H1 (cell line): ENCODE measurements at regions not wholly inside any gene's neighbourhood (a gene's known extent, or its start where the extent isn't known, plus 50 kb on each side); places are given as distances from the start of the nearest gene placed in this dataset.

Experiments used
- CTCF ChIA-PET: fragments of 300-600 bp; sonication (Branson Sonifier 250); formaldehyde crosslinking; loops from one replicate; lab custom pipeline; 2021; ENCODE audit not compliant: partially characterized antibody; lab: Charles Lee
- POLR2A ChIA-PET: fragments of 300-600 bp; sonication (Branson Sonifier 250); formaldehyde crosslinking; loops from one replicate; lab custom pipeline; 2021; ENCODE audit warnings: inconsistent platforms; ENCODE audit not compliant: partially characterized antibody; lab: Charles Lee
- DNase-seq, 2 experiments: peaks; one replicate each; pipeline versions ENCODE4 v3.0.0 to v3.0.0-alpha.2; 2010 to 2022; ENCODE audit warnings: low spot score in 2 of 2, low read depth in 1 of 2, mixed read lengths in 1 of 2
- FAIRE-seq: peaks from 2 replicates; lab custom pipeline; 2011; peaks lifted over from hg19 to GRCh38; lab: Jason Lieb, UNC
- H2AFZ ChIP-seq: 2 replicates; pipeline ENCODE4 v1.8.1; 2012; ENCODE audit warnings: low read length, inconsistent platforms
- H2AK5ac ChIP-seq: 2 replicates; pipeline ENCODE4 v1.6.1; 2013; ENCODE audit warnings: low read depth, low read length
- H2BK120ac ChIP-seq: replicated peaks from 2 replicates; pipeline ENCODE3; 2013; ENCODE audit warnings: low read depth, low read length, inconsistent platforms
- H2BK12ac ChIP-seq: 2 replicates; pipeline ENCODE4 v1.6.1; 2013; ENCODE audit warnings: low read depth, low read length
- H2BK15ac ChIP-seq: 2 replicates; pipeline ENCODE4 v1.6.1; 2013; ENCODE audit warnings: low read length
- H2BK20ac ChIP-seq: 2 replicates; pipeline ENCODE4 v1.6.1; 2013; ENCODE audit warnings: low read length
- H2BK5ac ChIP-seq: 2 replicates; pipeline ENCODE4 v1.6.1; 2013; ENCODE audit warnings: low read depth, low read length
- H3K14ac ChIP-seq: 2 replicates; pipeline ENCODE4 v1.6.1; 2013; ENCODE audit warnings: inconsistent platforms; ENCODE audit not compliant: insufficient read length
- H3K18ac ChIP-seq: 2 replicates; pipeline ENCODE4 v1.6.1; 2013; ENCODE audit warnings: low read length; ENCODE audit errors: extremely low read depth
- H3K23ac ChIP-seq: 2 replicates; pipeline ENCODE4 v1.6.1; 2013; ENCODE audit warnings: inconsistent platforms; ENCODE audit not compliant: insufficient read length
- H3K23me2 ChIP-seq: 2 replicates; pipeline ENCODE4 v1.6.1; 2013; ENCODE audit warnings: low read depth, low read length
- H3K27ac ChIP-seq: 2 replicates; pipeline ENCODE4 v1.6.1; 2011; ENCODE audit warnings: low read depth, low read length, inconsistent platforms
- H3K27me3 ChIP-seq, 4 experiments: replicated peaks in 1 of 4; 1 replicate in 1 of 4; 2 replicates in 3 of 4; pipeline versions ENCODE4 v1.6.1 to v1.8.1; 2011 to 2013; ENCODE audit warnings: low read length in 3 of 4, mild to moderate bottlenecking in 3 of 4, inconsistent platforms in 2 of 4, mixed read lengths in 2 of 4, moderate library complexity in 1 of 4; ENCODE audit not compliant: control insufficient read depth in 3 of 4, insufficient read depth in 3 of 4; ENCODE audit errors: extremely low read depth in 1 of 4
- H3K36me3 ChIP-seq, 4 experiments: 2 replicates each; pipeline versions ENCODE4 v1.6.1 to v1.8.1; 2011 to 2013; ENCODE audit warnings: mild to moderate bottlenecking in 4 of 4, low read length in 3 of 4, moderate library complexity in 2 of 4, control low read depth in 1 of 4, inconsistent platforms in 1 of 4; ENCODE audit not compliant: insufficient read depth in 4 of 4, control insufficient read depth in 2 of 4
- H3K4ac ChIP-seq: replicated peaks from 2 replicates; pipeline ENCODE3; 2013; ENCODE audit warnings: low read length, low read depth, mixed read lengths, inconsistent platforms; ENCODE audit not compliant: insufficient read length
- H3K4me1 ChIP-seq, 4 experiments: replicated peaks in 1 of 4; 1 replicate in 1 of 4; 2 replicates in 3 of 4; pipeline versions ENCODE4 v1.6.1 to v1.8.1; 2011 to 2013; ENCODE audit warnings: low read length in 3 of 4, inconsistent platforms in 2 of 4, mixed read lengths in 1 of 4; ENCODE audit not compliant: insufficient read depth in 4 of 4, control insufficient read depth in 3 of 4
- H3K4me2 ChIP-seq, 2 experiments: 2 replicates each; pipeline versions ENCODE4 v1.6.1 to v1.8.1; 2011 to 2013; ENCODE audit warnings: low read depth in 2 of 2, low read length in 2 of 2, control low read depth in 1 of 2, inconsistent platforms in 1 of 2, mild to moderate bottlenecking in 1 of 2; ENCODE audit not compliant: insufficient read depth in 1 of 2
- H3K4me3 ChIP-seq, 4 experiments: fragments of 200-600, 300-600 bp in 1 of 4; sonication (generic), shearing (Covaris generic), sonication (Bioruptor Twin) in 1 of 4; 2 replicates each; pipeline versions ENCODE4 v1.5.1 to v1.8.1; 2011 to 2016; ENCODE audit warnings: low read length in 4 of 4, low read depth in 3 of 4, control low read depth in 2 of 4, inconsistent platforms in 2 of 4, mild to moderate bottlenecking in 2 of 4, mixed read lengths in 1 of 4, moderate library complexity in 1 of 4; ENCODE audit not compliant: insufficient read depth in 2 of 4; ENCODE audit errors: extremely low read depth in 1 of 4
- H3K56ac ChIP-seq: replicated peaks from 2 replicates; pipeline ENCODE3; 2013; ENCODE audit warnings: low read depth, mild to moderate bottlenecking, mixed read lengths, low read length, inconsistent platforms; ENCODE audit not compliant: insufficient read length
- H3K79me1 ChIP-seq: 2 replicates; pipeline ENCODE4 v1.6.1; 2013; ENCODE audit warnings: low read depth, low read length, control low read depth
- H3K79me2 ChIP-seq, 2 experiments: 2 replicates each; pipeline versions ENCODE4 v1.6.1 to v1.8.1; 2012 to 2013; ENCODE audit warnings: low read length in 2 of 2, mild to moderate bottlenecking in 2 of 2, inconsistent platforms in 1 of 2; ENCODE audit not compliant: insufficient read depth in 2 of 2, control insufficient read depth in 1 of 2
- H3K9ac ChIP-seq, 4 experiments: replicated peaks in 1 of 4; 1 replicate in 1 of 4; 2 replicates in 3 of 4; pipeline versions ENCODE4 v1.6.1 to v1.8.1; 2011 to 2013; ENCODE audit warnings: low read depth in 3 of 4, low read length in 3 of 4, control low read depth in 2 of 4, mild to moderate bottlenecking in 2 of 4, moderate library complexity in 2 of 4, inconsistent platforms in 1 of 4; ENCODE audit errors: extremely low read depth in 1 of 4
- H3K9me3 ChIP-seq, 2 experiments: 2 replicates each; pipeline versions ENCODE4 v1.6.1 to v1.8.1; 2012 to 2013; ENCODE audit warnings: mild to moderate bottlenecking in 2 of 2, moderate library complexity in 2 of 2, control low read depth in 1 of 2, inconsistent platforms in 1 of 2, low read depth in 1 of 2, low read length in 1 of 2, mixed read lengths in 1 of 2; ENCODE audit not compliant: insufficient read depth in 2 of 2
- H4K20me1 ChIP-seq, 2 experiments: replicated peaks in 1 of 2; 2 replicates each; pipeline versions ENCODE3 to v1.8.1; 2011 to 2013; ENCODE audit warnings: inconsistent platforms in 2 of 2, low read length in 2 of 2, mild to moderate bottlenecking in 1 of 2; ENCODE audit not compliant: insufficient read depth in 2 of 2, control insufficient read depth in 1 of 2
- H4K5ac ChIP-seq: 2 replicates; pipeline ENCODE4 v1.6.1; 2013; ENCODE audit warnings: low read length, low read depth, mixed read lengths, inconsistent platforms; ENCODE audit not compliant: insufficient read length
- H4K8ac ChIP-seq: 2 replicates; pipeline ENCODE4 v1.8.0; 2013; ENCODE audit warnings: mild to moderate bottlenecking, moderate library complexity, low read length, inconsistent platforms; ENCODE audit not compliant: insufficient read depth; ENCODE audit errors: extremely low read depth
- H4K91ac ChIP-seq: replicated peaks from 2 replicates; pipeline ENCODE3; 2013; ENCODE audit warnings: low read length, mixed read lengths, inconsistent platforms; ENCODE audit not compliant: insufficient read length
- KDM4A ChIP-seq: IDR thresholded peaks from one replicate; pipeline ENCODE4 v1.7.1; 2012; ENCODE audit warnings: low read depth, mild to moderate bottlenecking, moderate library complexity, low read length, inconsistent platforms; ENCODE audit not compliant: severe bottlenecking
- NRF1 ChIP-seq: IDR thresholded peaks from 2 replicates; pipeline ENCODE4 v1.6.1; 2011; ENCODE audit warnings: mild to moderate bottlenecking, low read depth, low read length, improper control_type of control experiment
- RAD21 ChIP-seq, 2 experiments: IDR thresholded peaks in 1 of 2; conservative IDR thresholded peaks in 1 of 2; 2 replicates each; pipeline ENCODE4 v1.6.1; 2011; ENCODE audit warnings: low read depth in 2 of 2, low read length in 2 of 2, improper control_type of control experiment in 1 of 2, inconsistent platforms in 1 of 2, mild to moderate bottlenecking in 1 of 2, moderate library complexity in 1 of 2
- WGBS, 2 experiments: shearing (Covaris generic) in 1 of 2; methylation state at CpG; one replicate each; pipeline versions ENCODE4 v1.1.6 to v1.1.7; 2013 to 2015; ENCODE audit warnings: low lambda C conversion rate in 2 of 2, mixed read lengths in 2 of 2, inconsistent platforms in 1 of 2, low coverage in 1 of 2, missing lambda C conversion rate in 1 of 2; ENCODE audit not compliant: insufficient replicate concordance in 2 of 2, insufficient coverage in 1 of 2, insufficient read length in 1 of 2; ENCODE audit errors: extremely low coverage in 1 of 2, missing lambda C conversion rate in 1 of 2; 5-methylcytosine and 5-hydroxymethylcytosine counted together

- no peak overlapping the region for H4K91ac ChIP-seq
- H3K4me1 ChIP-seq, result no peaks in the 10 kb centered on the region
- no peaks in the 10 kb centered on the region for H3K27me3 ChIP-seq
- ChIA-PET CTCF (no interaction called here), POLR2A (no interaction called here)
- H3K4me2 ChIP-seq, result no peak overlapping the region
- no peak overlapping the region for H3K18ac ChIP-seq
- no peak overlapping the region for H2BK12ac ChIP-seq
- H4K8ac ChIP-seq, result no peak overlapping the region
- no peak overlapping the region for H3K23ac ChIP-seq
- H3K79me1 ChIP-seq, result no peaks in the 10 kb centered on the region
- H2BK120ac ChIP-seq, result no peak overlapping the region
- H2BK20ac ChIP-seq, result no peak overlapping the region
- no peaks in the 10 kb centered on the region for H3K36me3 ChIP-seq
- H4K5ac ChIP-seq, result no peak overlapping the region
- TF ChIP-seq KDM4A (no peak), RAD21 (IDR thresholded peaks at IDR 0.05 in 1 of 2, conservative IDR thresholded peaks at IDR 0.05 in 1 of 2; ENCODE audit: low read depth in 2 of 2, low read length in 2 of 2) (no peak), NRF1 (no peak)
- no peak overlapping the region for H3K27ac ChIP-seq
- H3K56ac ChIP-seq, result no peak overlapping the region
- no peaks in the 10 kb centered on the region for H3K9me3 ChIP-seq
- no peak overlapping the region for H3K4me3 ChIP-seq
- H4K20me1 ChIP-seq, result no peaks in the 10 kb centered on the region
- no peak overlapping the region for H2AFZ ChIP-seq
- H3K14ac ChIP-seq, result no peak overlapping the region
- no peak overlapping the region for H2BK15ac ChIP-seq
- WGBS, 2 experiments, result 92% methylated on average over 3 of the region's 3 CpGs; no CpG with 5 or more reads in 1 of the 2 experiments
- FAIRE-seq, result no peak
- H3K9ac ChIP-seq, result no peak overlapping the region
- DNase-seq, result no peak
- H2BK5ac ChIP-seq, result no peak overlapping the region
- H2AK5ac ChIP-seq, result no peak overlapping the region
- H3K79me2 ChIP-seq, result no peaks in the 10 kb centered on the region
- H3K4ac ChIP-seq, result no peak overlapping the region
- no peaks in the 10 kb centered on the region for H3K23me2 ChIP-seq
Measured at GRCh38 chr2:220994846-220995245, 577.3 kb downstream of the EPHA4 start.
